ENCODE measurements at regions not wholly inside any gene's neighbourhood (a gene's known extent, or its start where the extent isn't known, plus 50 kb on each side); places are given as distances from the start of the nearest gene placed in this dataset.

- no peak for DNase-seq (ENCODE audit: low spot score)
Measured at GRCh38 chr11:70535191-70535971, 137.1 kb downstream of the CTTN start.

GRCh38 chr11:70536051-70536877 is 137.9 kb downstream of the CTTN start:
- no peak for DNase-seq (ENCODE audit: low spot score)

GRCh38 chr11:70537576-70538571 is 139.5 kb downstream of the CTTN start:
- no peak for DNase-seq (ENCODE audit: low spot score)

GRCh38 chr11:70538641-70539359 is 140.5 kb downstream of the CTTN start:
- no peak for DNase-seq (ENCODE audit: low spot score)

- no peak for DNase-seq (ENCODE audit: low spot score)
Measured at GRCh38 chr11:70539360-70540095, 141.2 kb downstream of the CTTN start.

GRCh38 chr11:70540196-70540595 is 141.9 kb downstream of the CTTN start:
- no peak for DNase-seq (ENCODE audit: low spot score)

- no peak for DNase-seq (ENCODE audit: low spot score)
Measured at GRCh38 chr11:70541176-70541575, 142.8 kb downstream of the CTTN start.

GRCh38 chr11:70541699-70542098 is 143.4 kb downstream of the CTTN start:
- DNase-seq (ENCODE audit: low spot score): no peak

GRCh38 chr11:70542406-70542805 is 144.1 kb downstream of the CTTN start:
- no peak for DNase-seq (ENCODE audit: low spot score)

GRCh38 chr11:70542811-70543210 is 144.5 kb downstream of the CTTN start:
- no peak for DNase-seq (ENCODE audit: low spot score)

- DNase-seq (ENCODE audit: low spot score): no peak
Measured at GRCh38 chr11:70543611-70544010, 145.3 kb downstream of the CTTN start.

GRCh38 chr11:70544067-70544773 is 145.9 kb downstream of the CTTN start:
- DNase-seq (ENCODE audit: low spot score): no peak

- no peak for DNase-seq (ENCODE audit: low spot score)
Measured at GRCh38 chr11:70544774-70545609, 146.7 kb downstream of the CTTN start.

GRCh38 chr11:70545610-70545912 is 147.2 kb downstream of the CTTN start:
- DNase-seq (ENCODE audit: low spot score): no peak

GRCh38 chr11:70546191-70546940 is 148.0 kb downstream of the CTTN start:
- no peak for DNase-seq (ENCODE audit: low spot score)

- no peak for DNase-seq (ENCODE audit: low spot score)
Measured at GRCh38 chr11:70547386-70547785, 149.1 kb downstream of the CTTN start.

GRCh38 chr11:70547821-70548670 is 149.7 kb downstream of the CTTN start:
- DNase-seq (ENCODE audit: low spot score): no peak

- DNase-seq (ENCODE audit: low spot score): no peak
Measured at GRCh38 chr11:70548976-70549375, 150.6 kb downstream of the CTTN start.

All from NAMALWA (cell line).